DMS114 treated with DMSO at 0.1 percent for 48 hours (cell line): ENCODE measurements at regions not wholly inside any gene's neighbourhood (a gene's known extent, or its start where the extent isn't known, plus 50 kb on each side); places are given as distances from the start of the nearest gene placed in this dataset.

Experiments used
- DNase-seq: peaks from one replicate; lab custom pipeline; 2025; ENCODE audit not compliant: unreplicated experiment; lab: John Stamatoyannopoulos, UW

DNA sequence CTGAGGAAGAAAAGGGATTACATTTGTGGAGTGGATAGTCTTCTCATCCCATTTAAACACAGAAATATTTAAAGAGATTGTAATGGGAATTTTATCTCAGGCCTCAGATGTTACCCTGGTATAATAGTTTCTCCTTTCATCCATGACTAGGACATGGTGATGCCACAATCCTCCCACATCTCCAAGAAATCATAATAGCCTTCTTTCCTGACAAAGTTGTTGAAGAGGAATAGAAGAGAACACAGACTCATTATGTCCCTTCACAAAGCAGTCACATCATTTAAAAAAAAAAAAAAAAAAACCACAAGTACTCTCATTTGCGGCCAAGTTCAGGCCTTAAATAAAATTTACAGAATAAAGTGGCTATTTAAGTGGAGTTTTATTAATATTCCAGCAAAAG is 359.6 kb downstream of the DEPDC1B start:
- no peak for DNase-seq

DNA sequence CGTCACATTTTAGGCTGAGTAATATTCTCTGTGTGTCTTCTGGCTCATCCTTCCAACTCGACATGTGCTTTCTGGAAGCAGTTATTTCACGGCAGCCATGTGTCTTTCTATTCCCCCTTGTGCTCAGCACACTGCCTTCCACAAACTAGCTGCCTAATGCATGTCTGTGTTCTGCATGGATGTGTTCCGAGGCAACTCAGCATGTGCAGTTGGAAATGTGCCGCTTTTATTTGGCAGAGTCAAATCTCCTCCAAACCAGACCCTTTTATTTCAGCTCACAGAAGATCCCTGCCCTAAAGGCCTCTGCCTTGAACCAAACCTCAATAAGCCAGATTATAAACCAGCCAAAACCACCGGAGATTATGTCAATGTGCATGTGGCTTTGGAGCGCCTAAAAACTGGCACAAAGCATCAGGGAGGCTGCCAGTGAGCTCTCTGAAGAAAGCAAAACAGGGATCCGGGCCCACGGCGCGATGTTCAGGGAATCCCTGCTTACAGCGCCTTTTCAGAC is 360.2 kb downstream of the DEPDC1B start:
- DNase-seq: no peak

DNA sequence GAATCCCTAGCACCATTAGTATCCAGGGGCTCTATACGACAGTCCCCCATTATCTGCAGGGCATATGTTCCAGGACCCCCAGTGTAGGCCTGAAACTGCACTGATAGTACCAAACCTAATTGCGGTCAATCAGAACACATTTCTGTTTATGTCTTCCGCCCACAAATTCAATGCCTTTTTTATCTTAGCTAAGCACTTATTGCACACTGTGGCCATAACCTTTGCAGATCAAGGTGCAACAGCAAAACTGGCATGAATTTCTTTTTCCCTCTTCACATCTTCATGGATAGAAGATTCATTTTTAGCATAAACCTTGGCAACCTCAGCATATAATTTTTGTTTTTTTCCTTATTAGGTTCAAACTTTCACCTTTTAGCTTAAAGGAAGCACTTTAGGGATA is 361.1 kb downstream of the DEPDC1B start:
- DNase-seq: no peak

DNA sequence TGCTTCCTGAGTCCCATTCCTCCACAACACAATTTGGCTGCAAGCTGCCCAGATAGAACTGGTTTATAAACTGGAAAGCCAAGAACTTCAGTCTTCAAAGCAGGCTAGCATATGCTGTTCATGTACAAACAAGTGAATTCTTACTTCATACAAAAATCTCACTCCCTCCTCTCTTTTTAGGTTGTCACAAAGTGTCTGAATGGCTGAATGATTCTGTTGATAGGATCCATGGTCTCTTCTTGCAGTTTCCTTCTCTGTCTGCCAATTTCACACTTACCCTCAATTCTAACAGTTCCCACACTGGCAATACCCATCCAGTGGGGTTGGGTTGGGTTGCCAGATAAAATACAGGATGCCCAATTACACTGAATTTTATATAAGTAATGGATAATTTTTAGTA is 363.5 kb downstream of the DEPDC1B start:
- no peak for DNase-seq

DNA sequence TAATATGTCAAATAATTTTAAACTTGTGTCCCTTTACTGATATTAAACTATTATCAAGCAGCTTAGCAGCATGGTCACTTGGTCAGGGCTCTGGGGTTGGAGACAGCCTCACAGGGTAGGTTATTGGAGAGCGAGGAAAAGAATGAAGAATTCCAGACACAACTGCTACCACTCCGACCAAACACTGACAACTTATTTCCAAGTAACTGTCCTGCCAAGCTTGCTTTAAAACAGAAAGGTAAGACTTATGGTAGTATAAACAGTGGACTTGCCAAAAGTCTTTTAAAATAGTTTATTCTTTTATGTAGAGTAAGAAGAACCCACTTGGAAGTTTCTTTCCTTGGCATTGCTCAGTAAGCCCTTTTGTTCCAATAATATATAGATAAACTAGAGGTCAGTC is 364.1 kb downstream of the DEPDC1B start:
- DNase-seq: no peak

DNA sequence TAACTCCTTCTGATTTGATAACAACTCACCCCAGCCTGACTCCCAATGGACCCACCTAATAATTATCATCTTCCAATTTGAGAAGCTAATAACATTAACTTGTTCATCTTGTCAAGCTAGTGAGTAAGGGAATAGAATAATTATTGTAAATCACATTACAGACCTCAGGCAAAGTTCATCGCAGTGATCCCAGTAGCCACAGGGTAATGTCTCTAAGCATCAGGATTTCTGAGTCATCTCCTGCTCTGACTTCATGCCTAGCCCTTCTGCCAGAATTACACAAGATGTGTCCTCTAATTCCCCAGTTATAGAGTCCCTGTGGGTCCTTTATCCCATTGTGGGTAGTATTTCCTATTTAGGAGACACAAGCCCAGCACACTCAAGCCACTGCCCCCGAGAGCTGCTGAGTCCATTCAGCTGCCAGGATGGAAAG is 365.7 kb downstream of the DEPDC1B start:
- no peak for DNase-seq

DNA sequence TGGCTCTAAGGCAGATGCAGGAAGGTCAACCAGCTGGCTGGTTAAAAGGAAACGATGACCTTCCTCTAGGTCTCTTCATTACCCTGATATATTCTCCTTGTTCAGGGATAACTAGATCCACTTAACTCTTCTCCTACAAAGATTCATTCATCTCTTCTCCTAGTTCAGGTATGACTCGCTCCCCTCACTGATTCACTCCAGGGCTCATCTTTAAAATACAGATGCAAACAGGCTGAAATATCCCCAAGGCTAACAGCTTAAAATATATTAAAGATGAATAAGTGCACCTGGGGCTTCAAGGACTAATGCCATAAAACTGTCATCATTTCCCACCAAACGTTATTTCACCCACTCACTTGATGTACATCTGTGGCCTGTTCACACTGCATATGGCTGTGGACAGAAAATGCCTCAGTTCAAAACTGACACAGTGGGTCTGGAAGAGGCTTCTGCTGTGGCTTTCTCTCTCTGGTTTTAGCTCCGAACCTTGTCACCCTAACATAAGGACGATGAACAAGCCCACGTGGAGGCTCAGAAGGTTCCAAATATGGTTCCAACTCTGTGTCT is 366.9 kb downstream of the DEPDC1B start:
- no peak for DNase-seq

DNA sequence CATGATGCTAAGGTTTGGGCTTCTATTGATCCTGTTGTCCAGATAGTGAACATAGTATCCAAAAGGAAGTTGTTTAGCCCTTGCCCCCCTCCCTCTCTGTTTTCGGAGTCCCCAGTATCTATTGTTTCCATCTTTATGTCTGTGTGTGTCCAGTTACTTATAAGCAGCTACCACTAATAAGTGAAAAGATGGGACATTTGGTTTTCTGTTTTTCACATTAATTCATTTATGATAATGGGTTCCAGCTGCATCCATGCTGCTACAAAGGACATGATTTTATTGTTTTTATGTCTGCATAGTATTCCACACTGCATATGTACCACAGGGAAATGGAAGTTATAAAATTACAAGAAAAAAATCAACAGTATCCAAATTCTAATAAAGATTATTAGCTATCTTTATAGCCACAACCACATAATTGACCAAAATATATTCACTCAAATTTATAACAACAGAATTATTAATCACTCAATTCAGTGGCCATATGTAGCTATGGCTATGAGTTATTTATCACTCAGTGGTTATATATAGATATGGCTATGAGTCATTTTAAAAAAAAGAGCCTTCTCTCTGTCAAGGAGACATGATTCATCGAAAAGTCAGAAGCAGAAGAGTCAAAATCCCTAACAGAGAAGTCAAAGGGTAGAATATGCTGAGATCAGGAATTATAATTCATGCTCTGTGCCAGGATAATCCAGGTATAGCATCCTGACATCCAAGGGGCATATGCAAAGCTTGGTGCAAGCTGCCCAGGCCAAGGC is 367.5 kb downstream of the DEPDC1B start:
- no peak for DNase-seq

DNA sequence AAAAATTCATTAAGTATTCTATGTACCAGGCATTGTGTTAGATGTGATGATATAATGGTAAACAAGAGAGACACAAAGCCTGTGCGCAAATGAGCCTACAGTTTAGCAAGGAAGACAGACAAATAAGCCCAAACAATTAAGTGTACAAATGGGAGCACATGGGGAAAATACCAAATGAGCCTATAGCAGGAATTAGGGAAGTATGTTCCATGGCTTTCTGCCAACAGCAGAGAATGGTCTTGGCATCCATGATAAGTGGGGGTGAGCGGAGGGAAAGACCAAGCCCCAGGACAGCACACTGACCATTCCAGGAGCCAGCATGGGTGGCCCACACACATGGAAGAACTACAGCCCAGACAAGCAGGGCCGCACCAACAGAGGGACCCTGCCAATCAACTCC is 369.7 kb downstream of the DEPDC1B start:
- DNase-seq: no peak

DNA sequence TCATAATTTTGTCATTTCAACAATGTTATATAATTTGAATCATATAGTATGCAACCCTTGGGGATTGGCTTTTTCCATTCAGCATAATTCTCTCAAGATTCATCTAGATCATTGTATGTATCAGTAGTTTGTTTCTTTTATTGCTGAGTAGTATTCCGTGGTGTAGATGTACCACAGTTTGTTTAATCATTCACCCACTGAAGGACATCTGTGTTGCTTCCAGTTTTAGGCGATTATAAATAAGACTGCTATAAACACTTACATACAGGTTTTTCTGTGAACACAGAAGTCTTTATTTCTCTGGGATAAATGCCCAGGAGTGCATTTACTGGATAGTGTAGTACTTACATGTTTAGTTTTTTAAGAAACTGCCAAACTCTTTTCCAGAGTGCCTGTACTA is 374.1 kb downstream of the DEPDC1B start:
- no peak for DNase-seq

DNA sequence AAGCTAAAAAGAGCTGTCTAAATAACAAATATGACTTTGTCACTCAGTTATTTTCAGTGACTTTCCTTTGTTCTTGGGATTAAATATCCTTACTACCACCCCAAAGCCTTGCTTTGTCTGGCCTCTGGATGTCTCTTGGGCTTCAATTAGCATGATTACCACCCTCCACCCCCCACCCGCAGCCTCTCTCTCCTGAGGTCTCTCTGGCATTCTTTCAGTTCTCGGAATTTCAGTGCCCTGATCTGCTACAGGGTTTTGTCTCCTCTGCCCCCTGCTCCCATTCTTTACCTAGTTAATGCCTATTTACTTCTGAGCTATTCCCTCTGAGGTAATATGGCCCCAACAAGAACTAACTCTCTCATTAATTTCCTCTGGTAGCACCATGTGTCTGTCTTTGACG is 376.4 kb downstream of the DEPDC1B start:
- DNase-seq: no peak

DNA sequence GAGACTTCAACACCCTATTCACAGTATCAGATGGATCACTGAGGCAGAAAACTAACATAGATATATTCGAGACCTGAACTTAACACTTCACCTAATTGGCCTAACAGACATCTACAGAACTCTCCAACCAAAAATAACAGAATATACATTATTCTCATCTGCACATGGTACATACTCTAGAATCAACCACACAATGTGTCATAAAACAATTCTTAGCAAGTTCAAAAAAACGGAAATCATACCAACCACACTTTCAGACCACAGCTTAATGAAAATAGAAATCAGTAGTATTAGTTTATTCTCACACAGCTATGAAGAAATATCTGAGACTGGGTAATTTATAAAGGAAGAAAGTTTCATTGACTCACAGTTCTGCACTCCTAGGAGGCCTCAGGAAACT is 387.9 kb downstream of the DEPDC1B start:
- DNase-seq: no peak

DNA sequence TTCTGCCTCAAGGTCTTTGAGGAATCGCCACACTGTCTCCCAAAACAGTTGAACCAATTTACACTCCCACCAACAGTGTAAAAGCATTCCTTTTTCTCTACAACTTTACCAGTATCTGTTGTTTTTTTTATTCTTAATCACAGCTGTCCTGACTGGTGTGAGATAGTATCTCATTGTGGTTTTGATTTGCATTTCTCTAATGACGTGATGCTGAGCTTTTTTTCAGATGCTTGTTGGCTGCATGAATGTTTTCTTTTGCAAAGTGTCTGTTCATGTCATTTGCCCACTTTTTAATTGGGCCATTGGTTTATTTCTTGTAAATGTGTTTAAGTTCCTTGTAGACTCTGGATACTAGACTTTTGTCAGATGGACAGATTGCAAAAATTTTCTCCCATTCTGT is 400.0 kb downstream of the DEPDC1B start:
- DNase-seq: no peak

DNA sequence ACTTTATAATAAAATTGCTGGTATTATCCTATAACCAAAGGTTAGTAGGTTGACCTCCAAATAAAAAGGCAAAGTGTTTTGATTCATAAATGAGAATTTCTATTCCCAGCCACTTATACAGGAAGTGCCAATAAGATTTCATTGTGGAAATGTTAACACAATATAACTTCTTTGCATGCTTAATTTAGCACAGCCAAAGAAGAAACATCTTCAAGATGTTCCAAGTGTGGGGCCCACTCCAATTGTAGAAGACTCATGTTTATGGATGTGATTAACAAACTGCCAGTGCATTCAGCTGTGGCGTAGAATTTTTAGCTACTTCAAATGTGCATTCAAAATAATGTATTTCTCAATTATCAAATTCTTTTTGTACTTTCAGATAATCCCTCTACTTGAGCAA is 402.3 kb downstream of the DEPDC1B start:
- DNase-seq: no peak

DNA sequence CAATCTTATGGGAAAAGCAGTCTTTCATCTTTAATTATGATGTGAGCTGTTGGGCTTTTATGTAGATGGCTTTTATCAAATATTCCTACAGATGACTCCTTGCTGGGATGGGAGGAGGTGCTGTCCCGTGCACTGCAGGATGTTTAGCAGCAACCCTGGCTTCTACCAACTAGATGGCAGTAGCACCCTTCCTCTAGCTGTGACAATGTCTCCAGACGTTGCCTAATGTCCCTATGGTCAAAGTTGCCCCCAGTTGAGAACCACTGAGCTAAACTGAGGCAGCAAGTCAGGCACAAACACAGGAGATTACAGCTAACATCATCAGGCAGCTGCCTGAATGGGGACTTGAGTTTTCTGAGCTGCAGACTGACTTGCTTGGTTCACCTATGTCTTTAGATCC is 401.9 kb upstream of the PDE4D start:
- DNase-seq: no peak

DNA sequence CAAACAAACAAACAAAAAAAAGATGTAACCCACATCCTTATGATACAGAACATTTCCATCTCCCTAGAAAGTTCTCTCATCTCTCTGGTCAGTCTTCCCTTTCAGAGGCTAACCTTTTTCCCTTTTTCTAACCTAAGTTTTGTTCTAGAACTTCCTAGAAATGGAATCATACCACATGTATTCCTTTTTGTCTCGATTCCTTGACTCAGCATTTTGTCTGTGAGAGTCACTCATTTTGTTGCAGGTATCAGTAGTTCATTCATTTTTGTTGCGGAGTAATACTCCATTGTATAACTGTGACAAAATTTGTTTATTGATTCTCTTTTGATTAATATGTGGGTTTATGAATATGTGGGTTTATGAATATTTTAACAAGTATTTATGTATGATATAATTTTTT is 400.0 kb upstream of the PDE4D start:
- no peak for DNase-seq

DNA sequence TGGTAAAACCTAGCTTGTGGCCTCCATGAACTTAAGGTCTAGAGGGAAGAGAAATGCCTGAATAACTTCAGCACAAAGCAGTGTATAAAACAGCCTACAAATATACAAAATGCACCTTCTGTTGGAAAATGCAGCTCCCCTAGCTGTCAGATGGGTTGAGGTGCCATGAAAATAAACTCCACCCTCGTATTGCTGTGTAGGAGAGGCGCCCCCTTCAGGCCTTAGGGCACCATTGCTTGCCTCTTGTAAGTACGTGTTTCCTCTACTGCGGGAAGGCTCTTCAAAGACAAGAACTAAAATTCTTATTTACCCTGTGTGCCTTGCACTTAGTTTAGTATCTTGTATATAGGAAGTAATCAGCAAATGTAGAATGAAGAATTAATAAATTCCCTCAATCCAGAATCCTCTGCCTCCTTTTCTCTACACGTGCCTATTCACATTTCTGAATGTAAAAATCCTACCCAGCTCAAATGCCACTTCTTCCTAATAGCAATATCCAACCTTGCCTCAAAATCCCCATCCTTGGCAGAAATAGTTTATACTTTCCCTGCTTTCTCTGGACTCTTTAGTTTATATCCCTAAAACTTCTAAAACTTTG is 393.7 kb upstream of the PDE4D start:
- DNase-seq: no peak

DNA sequence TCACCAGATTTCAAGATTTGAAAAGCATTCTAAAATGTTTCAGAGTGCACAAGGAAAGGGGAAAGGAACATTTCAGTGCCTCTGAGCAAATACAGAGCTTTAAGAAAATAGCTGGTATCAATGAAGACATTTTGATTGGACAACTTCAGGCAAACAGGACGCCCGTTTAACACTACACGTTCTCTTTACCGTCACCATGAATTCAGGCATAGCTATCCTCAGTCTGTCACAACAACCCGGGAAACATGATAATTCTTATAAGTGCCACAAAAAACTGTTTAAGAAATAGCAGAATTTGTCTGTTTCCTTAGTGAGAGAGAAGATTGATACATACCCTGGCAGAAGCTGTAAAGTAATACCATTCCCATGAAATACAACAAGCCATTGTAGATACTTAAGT is 392.4 kb upstream of the PDE4D start:
- no peak for DNase-seq

DNA sequence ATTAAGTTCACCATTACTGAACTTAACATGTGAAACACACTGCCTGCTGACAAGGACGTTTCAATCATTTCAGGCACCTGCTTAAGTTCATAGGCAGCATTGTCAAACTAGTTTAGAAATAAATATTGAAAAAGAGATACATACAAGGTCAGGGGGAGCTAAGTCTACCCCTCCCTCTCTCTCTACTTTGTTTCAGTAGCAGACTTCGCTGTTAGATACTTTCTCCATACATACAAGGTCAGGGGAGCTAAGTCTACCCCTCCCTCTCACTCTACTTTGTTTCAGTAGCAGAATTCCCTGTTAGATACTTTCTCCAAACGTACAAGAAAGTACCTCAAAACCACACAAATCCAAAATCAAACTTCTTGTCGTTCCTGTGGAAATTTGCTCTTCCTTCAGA is 387.4 kb upstream of the PDE4D start:
- DNase-seq: no peak

DNA sequence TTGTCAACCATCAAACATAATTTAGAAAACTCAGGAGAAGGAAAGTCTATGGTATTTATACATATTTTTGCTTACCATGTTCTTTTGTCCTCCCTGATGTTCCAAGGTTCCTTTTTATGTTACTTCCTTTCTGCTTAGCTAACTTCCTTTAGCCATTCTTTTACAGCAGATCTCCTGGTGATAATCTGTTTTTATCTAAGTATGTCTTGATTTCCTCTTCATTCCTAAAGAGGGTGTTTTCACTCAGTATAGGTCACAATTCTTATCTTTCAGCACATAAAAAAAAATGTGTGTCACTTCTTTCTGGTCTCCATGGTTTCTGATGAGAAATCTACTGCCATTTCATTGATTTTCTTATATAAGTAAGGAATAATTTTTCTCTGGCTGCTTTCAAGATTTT is 384.4 kb upstream of the PDE4D start:
- DNase-seq: no peak

DNA sequence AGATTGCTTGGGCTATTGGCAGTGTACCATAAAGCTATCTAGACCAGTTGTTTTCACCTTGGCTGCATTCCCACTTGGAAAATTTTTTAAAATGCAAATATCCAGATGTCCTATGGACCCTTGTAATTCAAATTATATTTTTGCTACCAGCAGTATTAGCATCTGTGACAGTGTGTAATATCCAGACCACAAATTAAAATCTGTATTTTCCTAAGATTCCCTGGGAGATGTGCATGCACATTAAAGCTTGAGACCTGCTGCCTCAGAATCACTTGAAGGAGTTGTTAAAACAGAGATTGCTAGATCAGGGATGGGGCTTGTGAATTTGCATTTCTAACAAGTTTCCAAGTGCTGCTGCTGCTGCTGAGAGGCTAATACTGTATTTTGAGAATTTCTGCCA is 381.2 kb upstream of the PDE4D start:
- no peak for DNase-seq

DNA sequence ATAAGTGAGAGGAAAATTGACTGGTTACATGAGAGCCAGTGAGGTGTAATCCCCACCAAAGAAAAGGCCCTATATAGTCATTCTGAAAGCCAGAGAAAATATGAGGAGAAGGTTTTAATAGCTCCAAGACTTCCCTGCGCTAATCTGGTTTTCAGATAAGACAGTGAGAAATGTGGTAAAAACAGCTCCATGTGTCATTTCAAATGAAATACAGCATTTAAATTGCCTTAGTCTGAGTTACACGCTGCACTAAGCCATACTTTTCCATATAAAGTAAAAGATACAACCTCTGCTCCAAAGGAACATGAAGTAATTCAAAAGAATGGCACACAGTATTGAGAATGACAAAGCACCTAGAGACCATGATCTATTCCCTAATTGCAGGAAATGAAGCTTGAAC is 378.0 kb upstream of the PDE4D start:
- no peak for DNase-seq

DNA sequence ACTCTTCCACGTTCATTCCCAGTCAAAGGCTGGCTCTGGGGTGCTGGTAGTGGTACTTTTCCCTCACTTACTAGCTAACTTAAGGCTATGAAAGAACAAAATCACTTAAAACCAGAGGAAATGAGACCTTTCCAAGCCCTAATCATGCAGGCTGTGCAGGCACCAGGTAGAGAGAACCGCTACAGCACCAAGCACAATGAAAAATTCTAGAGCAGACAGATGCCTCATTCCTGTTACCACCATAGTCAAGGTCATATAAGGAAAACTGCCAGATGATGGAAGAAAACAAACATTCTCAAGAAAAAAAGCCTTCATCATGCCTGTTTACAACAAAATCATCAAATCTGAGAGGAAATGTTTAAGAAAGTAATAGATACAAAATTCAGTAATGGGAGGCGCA is 374.4 kb upstream of the PDE4D start:
- no peak for DNase-seq
